IPS-NIHi7 (cell line): ENCODE measurements at regions not wholly inside any gene's neighbourhood (a gene's known extent, or its start where the extent isn't known, plus 50 kb on each side); places are given as distances from the start of the nearest gene placed in this dataset.
"Not testable (repeated sequence)": the region's sequence is repeated elsewhere in the genome, so short reads cannot be mapped to it uniquely, and the experiment has no call there.

Experiments
- DNase-seq: peaks from one replicate; pipeline ENCODE4 v3.0.0; 2012; ENCODE audit warnings: mixed read lengths; ENCODE audit errors: extremely low spot score

GRCh38 chr12:105524961-105525360 is 194.5 kb downstream of the C12orf75 start:
- no peak for DNase-seq

GRCh38 chr12:105534068-105534467 is 203.6 kb downstream of the C12orf75 start:
- DNase-seq: no peak

GRCh38 chr12:105535033-105535432 is 204.5 kb downstream of the C12orf75 start:
- not testable (repeated sequence) for DNase-seq

- DNase-seq: no peak
Observed at GRCh38 chr12:105538880-105539279, 208.4 kb downstream of the C12orf75 start.

DNA sequence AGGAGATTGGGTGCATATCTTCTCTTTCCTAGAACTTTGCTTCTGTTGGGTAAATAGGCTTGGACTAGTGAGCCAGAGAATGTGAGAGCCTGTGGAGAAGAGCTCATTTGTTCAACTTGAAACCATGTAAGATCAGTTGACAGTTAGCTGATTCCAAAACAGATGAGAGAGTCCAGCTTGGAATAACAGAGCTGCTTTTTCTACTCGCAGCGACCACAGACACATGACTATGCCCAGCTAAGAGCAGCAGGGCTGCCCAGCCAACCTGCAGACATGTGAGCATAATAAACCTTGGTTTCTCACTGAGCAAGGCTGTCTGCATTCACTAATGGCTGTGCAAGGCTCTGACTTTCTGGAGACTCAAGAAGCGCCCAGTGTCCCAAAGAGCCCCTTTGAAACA is 209.2 kb downstream of the C12orf75 start:
- no peak for DNase-seq

- DNase-seq: no peak
Observed at GRCh38 chr12:105547786-105548185, 217.3 kb downstream of the C12orf75 start.

DNA sequence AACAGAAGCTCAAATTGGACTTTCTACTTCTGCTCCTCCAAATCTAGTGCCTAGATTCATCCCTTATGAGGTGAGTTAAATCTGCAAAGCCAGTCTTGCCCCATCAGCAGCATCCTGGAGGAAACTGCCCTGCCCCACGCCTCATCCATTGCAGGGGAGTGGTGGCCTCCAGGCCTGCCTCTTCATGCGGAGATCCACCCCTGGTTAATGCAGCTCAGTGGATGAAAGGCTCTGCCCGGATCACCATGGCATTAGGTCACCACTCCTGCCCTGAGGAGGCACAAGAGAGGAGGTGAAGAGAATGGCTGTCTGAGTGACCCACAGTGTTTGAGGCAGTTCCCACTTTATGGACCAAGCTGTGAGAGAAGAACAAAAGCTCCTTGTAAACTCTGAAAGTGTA is 218.1 kb downstream of the C12orf75 start:
- DNase-seq: no peak

GRCh38 chr12:105552056-105552455 is 221.6 kb downstream of the C12orf75 start:
- no peak for DNase-seq

DNA sequence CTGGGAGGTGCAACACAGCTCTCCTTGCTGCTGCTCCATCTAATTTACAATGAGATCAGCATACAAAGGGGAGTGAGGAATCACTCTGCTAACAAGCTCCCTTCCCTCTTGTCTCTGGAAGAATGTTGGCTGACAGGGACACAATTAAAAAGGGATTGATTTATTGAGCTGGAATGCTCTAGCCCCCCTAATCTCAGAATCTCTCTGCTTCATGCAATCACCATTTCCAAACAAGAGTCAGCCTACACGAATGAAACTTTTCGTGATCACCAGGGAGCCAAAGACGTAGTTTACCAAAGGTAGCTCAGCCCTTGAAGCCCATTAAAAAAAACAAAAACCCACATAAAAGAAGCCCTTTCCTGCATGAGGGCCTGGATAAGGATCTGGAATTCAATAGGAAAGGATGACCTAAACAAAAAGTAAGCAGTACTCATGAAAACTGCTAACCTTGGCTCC is 223.8 kb downstream of the C12orf75 start:
- peak; percentile 37 for DNase-seq

DNA sequence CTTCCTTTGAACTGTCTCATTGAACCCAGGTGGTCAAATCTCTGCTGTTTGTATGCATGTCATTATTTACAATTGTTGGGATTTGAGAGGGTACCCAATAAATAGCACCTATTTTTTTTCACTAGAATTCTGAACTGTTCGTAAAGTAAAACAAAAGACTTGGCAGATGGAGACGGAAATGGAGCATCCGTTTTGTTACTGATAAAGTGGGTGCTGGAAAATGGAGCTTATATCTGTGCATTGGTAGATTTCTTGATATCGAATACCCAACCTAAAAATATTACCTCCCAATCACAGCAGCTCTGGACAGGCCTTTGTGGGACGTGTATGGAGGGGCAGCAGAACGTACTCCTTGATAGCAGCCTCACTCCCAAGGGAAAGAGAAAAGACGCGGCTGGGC is 224.4 kb downstream of the C12orf75 start:
- DNase-seq: no peak

GRCh38 chr12:105555556-105556295 is 225.2 kb downstream of the C12orf75 start:
- DNase-seq: no peak

GRCh38 chr12:105559310-105559709 is 228.8 kb downstream of the C12orf75 start:
- no peak for DNase-seq

- no peak for DNase-seq
Observed at GRCh38 chr12:105561546-105562198, 231.2 kb downstream of the C12orf75 start.

DNA sequence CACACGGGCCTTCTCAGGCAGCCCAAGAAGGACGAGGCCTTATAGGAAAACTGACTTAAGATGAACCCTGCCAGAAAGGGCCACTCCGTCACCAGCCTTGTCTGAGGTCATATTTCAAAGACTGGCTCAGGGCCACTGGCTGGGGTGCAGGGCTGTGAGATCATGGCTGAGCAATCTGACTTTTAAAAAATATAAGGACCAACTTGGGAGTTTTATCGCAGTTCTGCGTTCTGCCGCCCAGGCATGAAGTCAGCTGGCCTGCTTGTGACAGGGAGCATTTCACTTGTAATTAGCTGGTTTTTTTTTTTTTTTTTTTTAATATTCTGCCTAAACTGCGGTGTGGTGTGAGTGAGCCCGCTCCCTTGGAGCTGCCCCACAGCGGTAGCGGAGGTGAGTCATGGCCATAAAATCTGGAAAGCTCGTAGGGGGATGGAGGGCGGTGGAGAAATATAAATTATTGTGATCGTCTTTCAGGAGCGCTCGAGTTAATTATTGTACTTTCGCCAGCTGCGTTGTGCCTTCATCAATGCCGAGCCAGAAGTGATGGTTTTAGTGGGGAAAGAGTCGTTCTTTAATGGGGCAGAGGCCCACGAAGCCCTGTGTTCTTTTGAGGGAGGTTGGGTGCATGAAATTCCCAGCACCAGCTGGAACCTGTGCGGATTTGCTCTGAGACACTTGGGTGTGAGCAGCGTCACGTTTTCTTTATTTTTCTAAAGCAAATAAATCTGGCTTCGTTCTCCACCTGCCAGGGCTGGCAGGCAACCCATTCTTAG is 231.9 kb downstream of the C12orf75 start:
- DNase-seq: peak; percentile 58

DNA sequence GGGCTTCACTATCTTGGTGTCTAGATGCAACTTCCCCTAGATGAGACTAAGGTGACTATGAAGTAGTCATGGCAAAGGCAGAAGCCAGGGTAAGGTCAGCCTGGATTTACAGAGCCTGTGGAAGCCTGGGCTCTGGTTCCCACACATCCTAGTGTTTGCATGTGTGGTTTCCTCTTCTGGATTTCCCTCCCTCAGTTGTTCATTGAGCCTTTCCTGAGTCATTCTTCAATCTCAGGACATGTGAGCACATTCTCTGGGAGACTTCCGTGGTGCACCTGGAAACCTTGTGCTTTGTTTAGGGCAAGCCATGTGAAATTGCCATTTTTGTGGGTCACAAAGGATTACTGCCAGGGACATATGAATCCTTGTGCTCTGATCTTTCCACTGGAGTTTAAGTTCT is 236.6 kb downstream of the C12orf75 start:
- no peak for DNase-seq

GRCh38 chr12:105569886-105570285 is 239.4 kb downstream of the C12orf75 start:
- no peak for DNase-seq

- DNase-seq: no peak
Observed at GRCh38 chr12:105570944-105571343, 240.5 kb downstream of the C12orf75 start.

- DNase-seq: no peak
Observed at GRCh38 chr12:105573574-105573973, 243.1 kb downstream of the C12orf75 start.

DNA sequence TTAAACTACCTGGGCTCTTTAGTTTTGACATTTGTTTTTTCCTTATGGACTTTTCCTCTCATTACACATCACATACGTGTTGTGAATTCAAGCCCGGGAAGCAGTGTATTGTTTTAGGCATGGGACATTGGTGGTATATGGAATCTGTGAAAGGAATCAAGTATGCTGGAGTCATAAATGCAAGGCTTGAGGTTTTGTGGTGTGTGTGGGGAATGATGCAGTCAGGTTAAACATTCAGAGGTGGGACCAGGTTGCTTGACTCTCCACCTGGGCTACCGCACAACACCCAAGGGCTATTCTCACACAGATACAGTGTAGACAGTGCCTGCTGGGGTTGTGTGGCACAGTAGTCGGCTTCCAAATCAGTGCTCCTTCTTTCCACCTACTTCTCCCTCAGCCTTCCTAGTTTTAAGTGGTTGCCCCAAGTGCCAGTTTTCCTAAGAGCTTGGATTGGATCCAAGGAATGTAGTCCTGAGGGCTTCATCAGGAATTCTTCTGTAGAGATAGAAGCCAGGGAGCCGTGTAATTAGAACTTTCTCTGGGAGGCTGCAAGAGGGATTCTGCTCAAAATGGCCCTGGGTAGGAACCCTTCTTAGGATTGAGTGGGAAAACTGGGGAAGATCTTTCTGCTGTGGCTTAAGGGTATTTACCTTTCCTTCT is 243.7 kb downstream of the C12orf75 start:
- no peak for DNase-seq

DNA sequence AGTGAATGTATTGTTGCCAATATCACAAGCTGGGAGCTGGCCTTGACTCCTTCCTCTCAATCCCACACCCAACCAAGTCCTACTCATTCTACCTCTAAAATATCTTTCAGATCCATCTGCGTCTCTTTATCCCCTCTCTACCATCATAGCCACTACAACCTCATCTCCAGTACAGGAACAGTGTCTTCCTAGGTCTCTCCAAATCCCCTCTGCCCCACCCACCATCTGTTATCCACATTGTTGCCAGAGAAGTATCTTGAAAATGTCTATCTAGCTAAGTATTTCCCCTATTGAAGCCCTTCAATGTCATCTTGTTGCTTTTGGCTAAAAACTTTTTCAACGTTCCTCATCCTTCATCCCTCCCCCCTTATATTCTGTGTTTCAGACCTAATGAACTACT is 244.7 kb downstream of the C12orf75 start:
- no peak for DNase-seq

GRCh38 chr12:105576261-105576660 is 245.8 kb downstream of the C12orf75 start:
- DNase-seq: no peak

GRCh38 chr12:105580821-105581352 is 250.4 kb downstream of the C12orf75 start:
- no peak for DNase-seq
